Naive thymus-derived CD4-positive, alpha-beta T cell (primary cell): ENCODE measurements at regions not wholly inside any gene's neighbourhood (a gene's known extent, or its start where the extent isn't known, plus 50 kb on each side); places are given as distances from the start of the nearest gene placed in this dataset.

ENCODE experiments used
- ATAC-seq: fragments of 150-1000 bp; cut with Tn5 transposase; 2 replicates; pipeline ENCODE4 v1.10.0; 2021; ENCODE audit warnings: mild to moderate bottlenecking, moderate library complexity
- CTCF ChIA-PET: fragments of 350-600 bp; sonication (Branson Sonifier 250); formaldehyde crosslinking; loops from one replicate; lab custom pipeline; 2021; ENCODE audit warnings: antibody characterized with exemption; lab: Charles Lee
- POLR2A ChIA-PET: fragments of 350-600 bp; sonication (Branson Sonifier 250); formaldehyde crosslinking; loops from one replicate; lab custom pipeline; 2021; ENCODE audit warnings: antibody characterized with exemption, inconsistent platforms; lab: Charles Lee
- DNase-seq, 9 donors: peaks; one replicate each; pipeline versions ENCODE4 v3.0.0 to v3.0.0-alpha.2; 2020 to 2022; ENCODE audit warnings: mixed read lengths in 1 of 9
- H3K27ac ChIP-seq: one replicate; pipeline ENCODE4 v1.7.0; 2013; ENCODE audit warnings: mild to moderate bottlenecking, low read depth, low read length, moderate library complexity
- H3K27me3 ChIP-seq, 2 donors: one replicate each; pipeline ENCODE4 v1.7.0; 2013; ENCODE audit warnings: low read length in 2 of 2, mild to moderate bottlenecking in 2 of 2, moderate library complexity in 2 of 2; ENCODE audit not compliant: control insufficient read depth in 2 of 2, insufficient read depth in 2 of 2
- H3K36me3 ChIP-seq, 3 experiments: 1 replicate in 2 of 3; 2 replicates in 1 of 3; pipeline ENCODE4 v1.7.0; 2013; ENCODE audit warnings: low read length in 3 of 3, mild to moderate bottlenecking in 3 of 3, moderate library complexity in 1 of 3; ENCODE audit not compliant: insufficient read depth in 3 of 3, control insufficient read depth in 2 of 3
- H3K4me1 ChIP-seq, 2 donors: one replicate each; pipeline ENCODE4 v1.7.0; 2013; ENCODE audit warnings: low read length in 2 of 2, mild to moderate bottlenecking in 2 of 2, moderate library complexity in 1 of 2; ENCODE audit not compliant: control insufficient read depth in 2 of 2, insufficient read depth in 2 of 2
- H3K4me3 ChIP-seq: 2 replicates; pipeline ENCODE4 v1.7.0; 2013; ENCODE audit warnings: mild to moderate bottlenecking, low read length
- H3K9me3 ChIP-seq, 3 experiments: 1 replicate in 2 of 3; 2 replicates in 1 of 3; pipeline ENCODE4 v1.7.0; 2013; ENCODE audit warnings: low read length in 3 of 3; ENCODE audit not compliant: control insufficient read depth in 2 of 3
- H3K27ac Mint-ChIP-seq, 9 donors: one replicate each; pipeline ENCODE4 v1.8.0; 2020 to 2022; ENCODE audit warnings: mixed read lengths in 9 of 9, mild to moderate bottlenecking in 8 of 9, moderate library complexity in 5 of 9, inconsistent platforms in 2 of 9
- H3K27me3 Mint-ChIP-seq, 5 donors: one replicate each; pipeline ENCODE4 v1.8.0; 2021 to 2022; ENCODE audit warnings: mixed read lengths in 5 of 5, mild to moderate bottlenecking in 1 of 5
- H3K36me3 Mint-ChIP-seq, 5 donors: one replicate each; pipeline ENCODE4 v1.8.0; 2020 to 2022; ENCODE audit warnings: mixed read lengths in 5 of 5, mild to moderate bottlenecking in 3 of 5, inconsistent platforms in 1 of 5
- H3K4me1 Mint-ChIP-seq, 7 donors: one replicate each; pipeline ENCODE4 v1.8.0; 2020 to 2022; ENCODE audit warnings: mixed read lengths in 7 of 7, mild to moderate bottlenecking in 3 of 7, inconsistent platforms in 1 of 7
- H3K4me3 Mint-ChIP-seq, 10 donors: one replicate each; pipeline ENCODE4 v1.8.0; 2020 to 2022; ENCODE audit warnings: mild to moderate bottlenecking in 10 of 10, mixed read lengths in 10 of 10, moderate library complexity in 6 of 10, inconsistent platforms in 2 of 10
- H3K9me3 Mint-ChIP-seq, 11 donors: one replicate each; pipeline ENCODE4 v1.8.0; 2020 to 2022; ENCODE audit warnings: mixed read lengths in 11 of 11, mild to moderate bottlenecking in 4 of 11, inconsistent platforms in 1 of 11, moderate library complexity in 1 of 11
- intact Hi-C, 2 donors: fragments of 100-400 bp; cut with micrococcal nuclease; formaldehyde crosslinking; loops; one replicate each; pipeline ENCODE4 v1.15.1; 2023

DNA sequence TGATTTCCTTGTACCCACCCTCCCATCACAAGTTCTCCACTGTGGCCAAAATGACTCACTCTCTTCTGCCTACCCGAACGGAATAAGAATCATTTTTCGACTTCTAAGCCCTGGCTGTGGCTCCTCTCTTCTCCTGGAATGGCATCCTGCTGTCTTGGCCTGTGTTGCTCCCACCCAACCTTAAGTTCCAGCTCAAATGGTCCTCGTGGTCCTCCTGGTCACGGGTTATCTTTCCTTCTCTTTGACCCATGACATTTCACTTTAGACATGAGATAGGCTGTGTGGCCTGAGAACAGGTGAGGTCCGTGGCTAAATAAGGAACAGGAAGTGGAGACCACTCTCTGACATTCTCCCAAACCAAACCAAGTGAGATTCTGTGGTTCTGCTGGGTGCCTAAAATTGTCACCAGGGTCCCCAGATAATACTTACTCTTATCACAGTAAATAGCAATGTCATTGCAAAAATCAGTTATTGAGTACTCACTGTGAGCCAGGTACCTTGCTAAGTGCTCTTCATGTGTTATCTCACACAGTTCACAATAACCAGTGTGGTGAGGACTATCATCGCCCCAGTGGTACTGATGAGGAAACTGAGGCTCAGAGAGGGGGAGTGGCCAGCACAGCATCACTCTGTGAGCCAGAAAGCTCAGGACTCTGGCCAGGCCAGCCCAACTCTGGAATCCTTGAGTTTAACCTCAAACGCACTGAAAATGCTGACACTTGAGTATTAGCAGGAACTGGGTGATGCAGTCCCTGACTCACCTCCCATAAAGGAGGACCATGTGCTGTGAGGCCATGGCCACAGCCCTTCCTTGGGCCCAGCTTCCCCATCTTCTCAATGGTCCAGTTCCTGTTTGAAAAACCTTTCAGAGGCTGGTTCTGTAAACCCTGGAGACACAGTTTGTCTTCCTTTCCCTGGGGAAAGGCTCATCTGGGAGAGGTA, 74.8 kb upstream of the SIRPA start:
- Histone ChIP-seq H3K4me1 (peaks cover 0 to 12% of the 10 kb centered on the region in 2 donors), H3K4me3 (no peak overlapping the region), H3K36me3 (no peaks in the 10 kb centered on the region), H3K9me3 (peaks cover 0 to 19% (median 0%) of the 10 kb centered on the region in 3 experiments), H3K27me3 (no peaks in the 10 kb centered on the region), H3K27ac (no peak overlapping the region)
- DNase-seq (no peak), ATAC-seq (peak; percentile 86)
- Mint-ChIP-seq H3K27me3 (peaks cover 36 to 46% (median 41%) of the 10 kb centered on the region in 5 donors), H3K4me1 (peaks cover 0 to 27% (median 21%) of the 10 kb centered on the region in 7 donors), H3K9me3 (peaks cover 6 to 42% (median 29%) of the 10 kb centered on the region in 11 donors), H3K4me3 (peak overlapping the region in 1 of 10 donors; percentile 35), H3K36me3 (peaks cover 0 to 23% (median 8%) of the 10 kb centered on the region in 5 donors), H3K27ac (no peak overlapping the region)
- ChIA-PET CTCF (no interaction called here), POLR2A (no interaction called here)
- intact Hi-C loops: no loop called here

DNA sequence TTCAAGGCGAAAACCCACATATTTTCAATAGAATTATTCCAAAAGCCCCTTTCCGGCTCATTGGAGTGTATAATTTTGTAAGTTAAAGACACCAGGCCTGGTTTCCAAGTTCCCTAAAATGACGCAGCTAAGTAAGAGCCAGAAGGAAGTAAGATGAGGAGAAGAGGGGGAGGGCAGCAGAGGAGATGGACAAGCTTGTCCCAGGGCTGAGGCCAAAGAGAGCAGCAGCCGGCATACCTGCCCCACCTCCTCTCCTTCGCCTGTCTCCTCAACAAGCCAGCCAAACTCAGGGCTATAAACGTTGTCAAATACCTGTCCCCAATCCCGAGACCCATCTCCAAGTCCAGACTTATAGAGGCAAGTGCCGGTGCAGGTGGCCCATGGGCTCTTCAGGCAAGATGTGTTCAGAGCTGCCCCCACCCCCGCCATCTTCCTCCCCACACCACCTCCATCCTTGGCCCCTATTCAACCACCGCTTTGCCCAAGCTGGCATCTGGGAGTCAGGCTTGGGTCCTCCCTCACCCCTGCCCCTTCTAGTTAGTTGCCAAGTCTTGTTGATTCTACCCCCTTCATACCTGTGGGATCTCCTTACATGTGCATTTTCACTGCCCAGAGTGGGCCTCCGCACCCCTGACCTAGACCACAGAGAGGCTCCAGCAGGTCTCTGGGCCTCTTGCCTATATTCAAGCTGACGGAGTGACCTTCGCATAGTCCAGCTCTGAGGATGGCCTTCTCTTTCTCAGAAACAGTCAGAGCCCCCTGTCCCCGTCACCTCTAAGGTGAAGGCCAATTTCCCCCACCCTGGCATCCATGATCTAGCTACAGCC, 75.7 kb upstream of the SIRPA start:
- H3K27me3 Mint-ChIP-seq: peaks cover 40 to 52% (median 44%) of the 10 kb centered on the region in 5 donors
- peaks cover 0 to 19% (median 0%) of the 10 kb centered on the region in 3 experiments for H3K9me3 ChIP-seq
- ATAC-seq (peak; percentile 54), DNase-seq (no peak)
- H3K4me1 ChIP-seq: peaks cover 0 to 12% of the 10 kb centered on the region in 2 donors
- H3K9me3 Mint-ChIP-seq: peaks cover 6 to 37% (median 28%) of the 10 kb centered on the region in 11 donors
- no peak overlapping the region for H3K27ac ChIP-seq
- no peaks in the 10 kb centered on the region for H3K27me3 ChIP-seq
- H3K4me1 Mint-ChIP-seq: peaks cover 0 to 27% (median 21%) of the 10 kb centered on the region in 7 donors
- ChIA-PET CTCF (no interaction called here), POLR2A (no interaction called here)
- H3K4me3 ChIP-seq: no peak overlapping the region
- no peaks in the 10 kb centered on the region for H3K36me3 ChIP-seq
- H3K4me3 Mint-ChIP-seq: no peak overlapping the region
- no peak overlapping the region for H3K27ac Mint-ChIP-seq
- intact Hi-C loops: no loop called here
- peaks cover 0 to 23% (median 8%) of the 10 kb centered on the region in 5 donors for H3K36me3 Mint-ChIP-seq

DNA sequence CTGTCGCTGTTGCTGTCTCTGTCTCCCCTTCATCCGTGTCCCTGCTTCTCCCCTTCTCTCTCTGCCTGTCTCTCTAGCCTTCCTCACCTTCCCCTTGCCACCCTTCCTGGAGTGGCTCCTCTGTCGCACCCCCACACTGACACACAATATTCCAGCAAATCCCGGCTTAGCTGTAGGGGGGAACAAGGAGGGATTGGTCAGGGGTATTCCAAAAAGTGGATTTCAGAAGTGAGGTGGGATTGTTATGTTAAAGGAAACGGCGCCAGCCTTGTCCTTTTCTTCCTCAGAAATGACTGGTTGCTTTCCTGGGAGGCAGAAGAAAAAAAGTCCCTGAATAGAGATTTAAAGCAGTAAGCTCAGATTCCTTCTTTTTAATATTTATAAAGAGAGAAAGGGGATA, 76.3 kb upstream of the SIRPA start:
- DNase-seq: no peak
- peaks cover 0 to 27% (median 21%) of the 10 kb centered on the region in 7 donors for H3K4me1 Mint-ChIP-seq
- H3K27me3 Mint-ChIP-seq: peaks cover 44 to 57% (median 48%) of the 10 kb centered on the region in 5 donors
- peak overlapping the region in 1 of 9 donors; percentile 60 for H3K27ac Mint-ChIP-seq
- H3K9me3 ChIP-seq: peaks cover 0 to 18% (median 0%) of the 10 kb centered on the region in 3 experiments
- H3K4me3 ChIP-seq: no peak overlapping the region
- POLR2A ChIA-PET: no interaction called here
- H3K4me1 ChIP-seq: peaks cover 0 to 12% of the 10 kb centered on the region in 2 donors
- intact Hi-C loops: no loop called here
- H3K4me3 Mint-ChIP-seq: no peak overlapping the region
- peaks cover 6 to 31% (median 22%) of the 10 kb centered on the region in 11 donors for H3K9me3 Mint-ChIP-seq
- no peak for ATAC-seq
- H3K36me3 Mint-ChIP-seq: peaks cover 0 to 17% (median 8%) of the 10 kb centered on the region in 5 donors
- CTCF ChIA-PET: no interaction called here
- H3K27me3 ChIP-seq: no peaks in the 10 kb centered on the region
- no peaks in the 10 kb centered on the region for H3K36me3 ChIP-seq
- H3K27ac ChIP-seq: no peak overlapping the region

DNA sequence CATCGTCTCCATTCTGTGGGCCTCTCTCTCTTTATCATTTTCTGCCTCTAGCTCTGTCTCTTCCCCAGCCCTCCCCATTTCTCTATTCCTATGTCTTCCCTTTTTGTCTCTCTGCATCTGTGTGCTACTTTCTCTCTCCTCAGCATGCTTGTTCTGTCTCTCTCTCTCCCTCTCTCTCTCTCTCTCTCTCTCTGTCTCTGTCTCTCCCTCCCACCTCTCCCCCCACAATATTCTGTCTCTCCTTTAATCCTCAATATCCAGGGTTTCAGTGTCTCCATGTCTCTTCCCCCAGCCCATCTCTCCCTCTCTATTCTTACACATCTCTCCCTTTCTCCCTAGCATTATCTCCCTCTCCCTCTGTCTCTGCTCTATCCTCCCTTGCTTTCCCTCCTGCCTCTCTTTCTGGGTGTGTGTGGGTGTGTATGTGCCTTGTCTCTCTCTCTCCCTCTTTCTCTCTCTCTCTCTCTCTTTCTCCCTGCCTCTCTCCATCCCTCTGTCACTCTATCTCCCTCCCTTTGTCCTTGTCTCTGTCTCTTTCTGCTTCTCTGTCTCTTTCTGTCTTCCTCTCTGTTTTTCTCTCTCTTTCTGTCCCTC, 76.9 kb upstream of the SIRPA start:
- Mint-ChIP-seq H3K9me3 (peaks cover 6 to 26% (median 18%) of the 10 kb centered on the region in 11 donors), H3K4me3 (peak overlapping the region in 3 of 10 donors; percentile 5 to 40 (median 16)), H3K36me3 (peaks cover 0 to 13% (median 8%) of the 10 kb centered on the region in 5 donors), H3K4me1 (peaks cover 0 to 27% (median 21%) of the 10 kb centered on the region in 7 donors), H3K27me3 (peaks cover 48 to 56% (median 51%) of the 10 kb centered on the region in 5 donors), H3K27ac (peak overlapping the region in 1 of 9 donors; percentile 0)
- ATAC-seq (no peak), DNase-seq (no peak)
- Histone ChIP-seq H3K27me3 (no peaks in the 10 kb centered on the region), H3K4me1 (peaks cover 0 to 12% of the 10 kb centered on the region in 2 donors), H3K27ac (no peak overlapping the region), H3K9me3 (peaks cover 0 to 14% (median 0%) of the 10 kb centered on the region in 3 experiments), H3K36me3 (no peaks in the 10 kb centered on the region), H3K4me3 (no peak overlapping the region)
- intact Hi-C loops: no loop called here
- ChIA-PET POLR2A (interaction anchor here (1.0 kb wide), 1 partner anchor 14 kb away, joined by 3 read pairs; no protein-coding TSS in a partner anchor), CTCF (no interaction called here)

DNA sequence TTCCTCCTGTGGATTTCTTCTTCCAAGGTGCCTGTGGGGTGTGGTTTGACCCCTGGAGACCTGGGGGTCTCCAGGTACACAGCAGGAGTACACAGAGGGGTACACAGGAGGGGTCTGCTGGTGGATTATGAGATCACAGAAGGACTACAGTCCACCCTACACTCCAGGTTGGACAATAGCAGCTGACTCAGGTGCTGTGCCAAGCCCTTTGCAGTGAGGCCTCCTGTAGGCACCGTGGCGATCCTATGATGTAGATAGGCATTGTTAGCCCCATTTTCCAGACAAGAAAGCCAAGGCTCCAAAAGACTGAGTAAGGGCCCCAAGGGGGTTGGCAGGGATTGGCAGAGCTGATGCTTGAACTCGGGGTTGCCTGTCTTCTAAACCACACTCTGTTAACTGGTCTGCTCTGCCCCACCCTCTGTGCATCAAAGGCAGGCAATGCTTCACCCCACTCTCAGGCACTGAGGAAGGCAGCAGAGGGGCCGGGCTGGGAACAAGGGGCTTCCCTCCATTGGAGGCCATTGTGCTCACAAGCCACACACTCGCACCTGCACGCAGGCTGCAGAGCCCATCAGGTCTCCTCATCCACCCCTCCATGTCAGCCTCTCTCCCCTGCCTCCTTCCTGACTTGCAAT, 77.5 kb upstream of the SIRPA start:
- peaks cover 0 to 13% (median 8%) of the 10 kb centered on the region in 5 donors for H3K36me3 Mint-ChIP-seq
- no peak overlapping the region for H3K27ac ChIP-seq
- intact Hi-C loops: no loop called here
- H3K36me3 ChIP-seq: no peaks in the 10 kb centered on the region
- H3K27me3 Mint-ChIP-seq: peaks cover 48 to 58% (median 53%) of the 10 kb centered on the region in 5 donors
- no peak overlapping the region for H3K27ac Mint-ChIP-seq
- ChIA-PET POLR2A (interaction anchor here (1.0 kb wide), 1 partner anchor 14 kb away, joined by 3 read pairs; no protein-coding TSS in a partner anchor), CTCF (no interaction called here)
- H3K9me3 ChIP-seq: peaks cover 0 to 9% (median 0%) of the 10 kb centered on the region in 3 experiments
- no peak for ATAC-seq
- no peaks in the 10 kb centered on the region for H3K27me3 ChIP-seq
- peak overlapping the region in 5 of 10 donors; percentile 5 to 69 (median 57) for H3K4me3 Mint-ChIP-seq
- no peak overlapping the region for H3K4me3 ChIP-seq
- H3K4me1 Mint-ChIP-seq: peaks cover 0 to 27% (median 21%) of the 10 kb centered on the region in 7 donors
- no peak for DNase-seq
- H3K4me1 ChIP-seq: peaks cover 0 to 12% of the 10 kb centered on the region in 2 donors
- peaks cover 2 to 19% (median 13%) of the 10 kb centered on the region in 11 donors for H3K9me3 Mint-ChIP-seq
